Stimulated activated CD8-positive, alpha-beta memory T cell treated with anti-CD3 and anti-CD28 coated beads, Interleukin-4, amount 100 ng/mL, for 1 hour (primary cell): ENCODE measurements at regions not wholly inside any gene's neighbourhood (a gene's known extent, or its start where the extent isn't known, plus 50 kb on each side); places are given as distances from the start of the nearest gene placed in this dataset.

Experiments
- DNase-seq, 2 donors: peaks; one replicate each; pipeline ENCODE4 v3.0.0-alpha.2; 2020; ENCODE audit warnings: low read depth in 2 of 2, low spot score in 1 of 2

DNA sequence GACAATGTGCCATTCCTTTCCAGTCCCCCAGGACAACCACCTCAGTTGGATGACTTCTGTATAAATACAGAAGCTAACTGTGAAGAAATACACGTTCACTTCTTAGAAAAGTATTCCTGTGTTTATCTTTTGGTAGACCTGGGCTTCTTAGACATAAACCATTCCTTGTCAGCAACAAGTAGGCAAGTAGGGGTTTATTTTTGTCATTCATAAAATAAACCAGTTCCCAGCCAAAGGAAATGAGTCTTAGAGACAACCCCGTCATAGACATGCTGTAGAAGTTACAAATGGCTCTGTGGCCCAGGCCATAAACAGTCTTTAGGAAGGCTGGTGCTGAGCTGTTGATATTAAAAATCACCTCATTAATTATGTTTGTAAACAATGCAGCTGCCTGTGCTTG lies 243.2 kb downstream of the SPTSSA start:
- DNase-seq = no peak

DNA sequence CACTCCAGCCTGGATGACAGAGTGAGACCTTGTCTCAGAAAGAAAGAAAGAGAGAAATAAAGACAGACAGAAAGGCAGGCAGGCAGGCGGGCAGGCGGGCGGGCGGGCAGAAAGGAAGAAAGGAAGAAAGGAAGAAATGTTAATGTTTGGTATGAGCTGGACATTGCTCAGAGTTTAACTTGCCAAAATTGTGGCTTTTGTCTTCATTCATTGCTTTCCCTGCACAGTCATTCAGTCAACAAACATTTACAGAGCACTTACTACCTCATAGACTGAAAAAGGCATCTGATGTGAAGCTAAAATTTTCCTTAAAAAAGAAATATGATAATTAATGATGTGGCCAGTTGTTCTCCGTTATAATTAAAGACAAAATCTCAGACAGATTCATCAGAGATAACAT lies 247.1 kb downstream of the SPTSSA start:
- DNase-seq = no peak

DNA sequence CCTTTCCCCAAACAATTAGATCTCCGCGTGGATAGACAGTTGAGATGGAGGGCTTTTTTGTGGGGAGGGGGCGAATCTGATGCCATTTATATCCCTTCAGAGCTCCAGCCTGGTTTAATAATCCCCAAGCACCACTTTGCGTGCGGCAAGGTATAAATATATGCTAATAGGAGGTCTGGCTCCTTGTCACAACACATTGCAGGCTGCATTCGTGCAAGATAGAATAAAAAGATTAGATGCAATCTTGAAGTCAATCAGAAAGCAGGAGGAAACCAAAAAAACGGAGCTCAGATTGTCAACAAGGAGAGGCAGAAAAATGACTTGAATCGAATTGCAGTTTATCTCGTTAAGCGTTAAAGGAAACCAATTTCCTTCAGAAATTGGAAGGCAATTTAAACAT lies 248.7 kb downstream of the SPTSSA start:
- DNase-seq = no peak

DNA sequence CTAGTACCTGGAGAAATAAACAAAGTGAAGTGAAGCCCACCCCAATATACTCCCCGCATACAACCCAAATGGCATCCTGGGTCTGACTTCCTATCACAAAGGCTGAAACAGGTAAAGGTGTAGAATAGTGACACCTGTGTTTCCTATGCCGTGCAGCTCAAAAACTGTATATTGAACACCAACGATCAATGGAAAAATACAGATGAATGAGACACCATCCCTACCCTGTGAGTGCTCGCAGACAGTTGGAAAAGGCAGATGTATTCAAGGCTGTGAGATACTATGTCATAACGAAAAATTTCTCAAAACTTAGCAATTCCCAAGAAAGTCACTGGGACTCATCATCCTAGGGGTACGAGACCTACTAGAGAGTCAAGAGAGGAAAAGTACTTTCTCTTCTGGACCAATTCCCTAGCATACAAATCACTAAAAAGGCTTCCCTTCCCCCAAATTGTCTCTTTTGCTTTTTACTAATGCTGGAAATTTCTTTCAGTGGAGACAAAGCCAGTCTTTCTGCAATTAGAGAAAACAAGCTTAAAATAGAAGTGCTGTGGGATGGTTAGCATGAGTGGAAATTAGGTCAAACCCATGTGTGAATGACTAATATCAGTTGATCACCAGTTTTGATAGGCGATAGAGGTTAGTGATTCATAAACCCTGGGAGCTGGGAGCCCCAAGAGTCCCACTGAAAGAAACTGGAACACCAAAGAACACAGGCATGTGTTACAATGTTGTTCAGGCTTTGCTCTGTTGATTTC lies 249.7 kb downstream of the SPTSSA start:
- DNase-seq = no peak

DNA sequence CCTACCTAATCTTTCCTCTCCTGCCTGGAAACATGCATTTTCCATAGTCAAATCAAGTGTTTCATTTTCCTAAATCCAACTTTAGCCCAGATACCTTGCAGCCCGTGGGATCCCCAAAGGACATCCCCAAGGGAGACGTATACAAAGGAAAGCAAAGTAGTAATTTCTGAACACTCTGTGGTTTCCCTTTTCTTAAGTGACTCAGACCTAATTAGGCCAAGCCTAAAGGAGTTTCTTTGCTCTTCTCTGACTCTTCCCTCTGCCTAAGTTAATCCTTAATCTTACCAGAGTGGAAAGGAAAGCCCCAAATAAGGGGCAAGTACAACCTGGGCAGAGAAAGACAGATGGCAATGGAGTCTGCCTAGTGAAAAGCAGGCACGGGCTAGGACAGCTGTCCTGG lies 250.3 kb downstream of the SPTSSA start:
- DNase-seq = no peak

DNA sequence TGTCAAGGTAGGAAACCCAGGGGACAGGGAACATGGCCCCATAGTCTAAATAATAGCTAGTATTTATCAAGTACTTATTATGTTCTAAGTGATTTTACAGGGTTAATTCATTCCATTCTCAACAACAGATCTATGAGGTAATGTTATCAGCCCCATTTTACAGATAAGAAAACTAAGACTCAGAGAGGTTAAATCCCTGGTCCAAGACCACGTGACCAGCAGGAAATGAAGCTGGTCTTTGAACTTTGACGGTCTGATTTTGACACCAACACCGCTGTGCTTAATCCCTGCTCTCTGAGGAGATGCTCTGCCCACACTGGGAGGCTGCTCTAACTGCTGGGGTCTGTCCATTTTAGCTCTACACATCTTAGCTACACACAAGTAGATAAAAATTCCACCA lies 253.5 kb downstream of the SPTSSA start:
- no peak for DNase-seq

DNA sequence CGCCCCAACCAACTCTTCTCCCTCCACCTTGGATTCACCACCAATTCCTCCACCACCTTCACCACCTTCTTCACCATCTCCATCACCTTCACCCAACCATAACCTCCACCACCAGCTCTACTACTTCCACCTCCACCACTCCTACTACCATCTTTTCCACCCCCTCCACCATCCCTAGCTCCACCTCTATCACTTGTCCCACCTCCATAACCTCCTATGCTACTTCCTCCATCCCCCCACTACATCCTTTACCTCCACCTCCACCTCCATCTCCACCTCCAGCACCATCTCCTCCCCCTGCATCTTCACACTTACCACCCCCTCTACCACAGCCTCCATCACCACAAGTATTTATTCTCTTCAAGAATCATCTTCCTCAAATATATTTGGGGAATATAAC lies 254.9 kb upstream of the EGLN3 start:
- DNase-seq = no peak

DNA sequence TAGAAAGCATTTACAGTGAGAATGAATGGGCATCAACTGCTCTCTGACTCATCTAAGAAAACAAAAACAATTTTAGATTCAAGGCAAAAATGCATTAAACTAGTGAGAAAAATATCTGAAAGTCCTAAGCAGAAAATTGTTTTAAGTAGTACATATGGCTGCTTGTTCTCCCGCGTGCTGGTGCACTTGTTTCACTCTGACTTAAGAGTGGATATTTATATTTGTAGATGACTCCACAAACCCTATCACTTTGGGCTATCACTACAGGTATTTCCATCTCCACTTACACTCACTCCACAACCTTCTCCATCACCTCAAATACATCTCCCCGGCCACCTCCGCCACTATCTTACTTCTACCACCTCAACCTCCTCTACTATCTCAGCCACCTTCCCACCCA lies 253.9 kb upstream of the EGLN3 start:
- DNase-seq = no peak

DNA sequence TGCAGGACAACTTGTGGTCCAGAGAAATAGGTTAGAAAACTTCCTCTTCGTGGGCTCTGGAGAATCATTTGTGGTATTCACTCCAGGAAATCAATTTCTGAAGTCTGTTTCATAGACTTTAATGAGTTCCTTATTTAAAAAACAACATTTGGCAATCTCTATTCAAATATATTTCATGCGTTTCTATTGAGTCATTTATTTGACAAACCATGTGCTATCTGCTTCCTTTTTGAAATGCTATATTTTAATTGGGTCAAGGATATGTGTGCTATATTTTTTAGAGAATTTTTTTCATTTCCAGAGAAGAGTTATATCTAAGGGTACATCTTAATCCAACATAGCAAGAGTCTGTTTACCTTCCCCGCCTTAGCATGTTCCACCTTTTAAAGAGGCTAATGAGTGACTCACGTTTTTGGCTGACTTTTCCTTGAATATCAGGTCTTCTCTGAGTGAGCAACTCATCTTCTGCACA lies 252.4 kb upstream of the EGLN3 start:
- DNase-seq = no peak

DNA sequence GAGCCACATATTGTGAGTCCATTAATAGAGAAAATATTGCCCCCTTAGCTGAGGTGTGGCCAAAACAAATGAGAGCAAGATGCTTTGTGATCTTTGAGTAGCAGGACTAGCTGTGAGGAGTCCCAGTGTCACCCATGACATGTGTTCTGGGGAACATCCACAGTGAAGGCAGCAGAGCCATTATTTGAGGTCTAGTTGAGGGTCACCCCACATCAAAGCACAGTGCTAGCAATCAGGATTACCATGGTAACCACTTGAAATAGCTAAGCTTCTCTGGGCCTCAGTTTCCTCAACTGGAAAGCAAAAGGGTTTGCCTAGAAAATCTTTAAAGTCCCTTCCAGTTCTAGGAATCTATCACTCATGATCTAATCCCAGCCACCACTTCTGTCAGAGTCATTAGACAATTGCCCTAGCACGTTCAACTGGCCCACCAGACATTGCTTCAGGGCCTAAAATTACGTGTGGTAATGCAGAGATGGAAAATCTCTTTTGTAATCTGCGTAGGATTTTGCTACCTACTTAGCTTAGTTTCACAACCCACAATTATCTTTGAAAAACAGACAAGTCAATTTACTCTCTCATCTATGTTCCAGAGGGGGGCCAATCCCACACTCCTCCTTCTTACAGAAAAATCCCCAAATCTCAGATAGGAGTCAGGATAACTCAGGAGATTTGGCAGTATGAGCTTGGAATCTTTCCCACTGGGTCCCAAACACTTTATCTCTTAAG lies 251.2 kb upstream of the EGLN3 start:
- no peak for DNase-seq

DNA sequence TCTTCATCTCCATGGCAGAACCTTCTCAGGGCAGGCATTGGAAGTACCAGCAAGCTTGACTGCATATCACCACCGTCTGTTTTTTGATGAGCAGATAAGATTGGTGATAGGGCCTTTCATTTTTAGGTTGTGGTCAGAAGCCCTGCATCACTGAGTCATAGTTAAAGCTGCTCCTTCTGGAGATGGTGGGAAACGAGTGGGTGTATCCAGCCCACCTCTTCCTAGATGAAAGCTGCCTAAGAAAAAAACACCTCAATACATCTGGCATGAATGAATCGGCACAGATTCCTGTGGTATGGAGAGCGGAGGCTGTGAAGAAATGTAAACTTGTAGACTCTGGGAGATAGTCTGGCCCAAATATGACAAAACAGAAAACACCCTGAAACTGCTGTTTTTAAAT lies 248.7 kb upstream of the EGLN3 start:
- no peak for DNase-seq

DNA sequence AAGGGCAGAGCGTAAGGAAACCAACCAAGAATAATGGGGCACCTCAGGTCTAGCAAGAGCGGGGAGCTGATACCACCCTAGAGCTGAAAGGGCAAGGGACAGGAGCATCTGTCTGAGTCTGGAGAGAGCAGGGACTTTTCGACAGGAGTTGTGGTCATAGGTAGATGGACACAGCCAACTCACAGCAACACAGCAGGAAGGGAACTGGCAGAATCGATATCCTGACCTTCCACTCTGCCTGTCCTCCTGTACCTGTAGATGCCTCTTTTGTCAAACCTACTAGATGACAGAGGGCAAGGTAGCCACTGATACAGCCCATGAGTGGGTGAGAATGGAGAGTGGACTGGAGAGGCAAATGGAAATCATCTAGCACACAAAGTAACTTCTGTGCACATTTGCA lies 247.2 kb upstream of the EGLN3 start:
- DNase-seq = no peak

DNA sequence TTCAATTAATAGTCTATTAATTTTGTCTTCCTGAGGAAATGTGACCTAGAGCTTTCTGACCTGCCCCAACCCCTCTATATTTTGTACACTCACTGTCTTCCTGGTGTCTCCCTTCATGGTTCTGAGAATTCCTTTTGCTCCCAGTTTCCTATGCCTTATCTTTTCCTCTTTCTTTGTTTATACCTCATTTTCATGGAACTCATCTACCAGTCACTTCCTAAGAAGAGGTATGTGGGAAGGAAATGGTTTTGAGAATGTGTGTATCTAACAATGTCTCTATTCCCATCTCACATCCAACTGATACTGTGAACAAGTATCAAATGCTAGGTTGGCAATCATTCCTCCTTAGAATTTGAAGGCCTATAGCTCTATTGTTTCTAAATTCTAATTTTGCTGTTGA lies 245.1 kb upstream of the EGLN3 start:
- no peak for DNase-seq

DNA sequence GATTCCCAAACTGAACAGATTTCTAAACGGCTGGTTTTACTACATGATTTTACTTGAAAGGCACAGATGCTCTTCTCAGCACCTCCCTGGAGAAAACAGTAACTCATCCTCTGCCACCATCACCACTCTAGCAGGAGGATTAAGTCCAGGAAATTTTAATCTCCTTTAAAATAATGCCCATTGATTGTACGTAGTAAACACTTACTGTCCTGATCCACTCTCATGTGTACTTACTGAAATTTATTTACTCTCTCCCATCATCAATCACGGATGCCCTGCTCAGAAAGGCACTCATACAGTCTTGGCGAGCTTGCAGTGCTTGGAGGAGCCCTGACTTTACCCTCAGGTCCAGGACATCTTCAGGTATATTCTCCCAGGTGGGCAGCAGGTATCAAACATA lies 239.8 kb upstream of the EGLN3 start:
- DNase-seq = no peak

DNA sequence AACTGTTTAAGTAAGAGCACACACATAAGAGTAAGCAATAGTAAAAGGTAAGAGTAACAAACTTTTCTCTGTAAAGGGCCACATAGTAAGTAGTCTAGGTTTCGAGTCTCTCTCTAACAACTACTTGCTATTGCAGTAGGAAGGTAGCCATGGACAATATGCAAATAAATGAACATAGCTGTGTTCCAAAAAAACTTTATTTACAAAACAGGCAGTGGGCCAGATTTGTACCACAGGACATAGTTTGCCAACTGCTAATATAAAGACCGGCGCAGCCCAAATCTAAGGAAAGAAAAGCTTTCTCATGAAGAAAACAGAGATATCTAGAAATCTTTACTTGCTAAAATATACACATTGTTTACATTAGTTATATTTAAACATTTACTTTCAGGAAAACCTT lies 239.0 kb upstream of the EGLN3 start:
- no peak for DNase-seq

DNA sequence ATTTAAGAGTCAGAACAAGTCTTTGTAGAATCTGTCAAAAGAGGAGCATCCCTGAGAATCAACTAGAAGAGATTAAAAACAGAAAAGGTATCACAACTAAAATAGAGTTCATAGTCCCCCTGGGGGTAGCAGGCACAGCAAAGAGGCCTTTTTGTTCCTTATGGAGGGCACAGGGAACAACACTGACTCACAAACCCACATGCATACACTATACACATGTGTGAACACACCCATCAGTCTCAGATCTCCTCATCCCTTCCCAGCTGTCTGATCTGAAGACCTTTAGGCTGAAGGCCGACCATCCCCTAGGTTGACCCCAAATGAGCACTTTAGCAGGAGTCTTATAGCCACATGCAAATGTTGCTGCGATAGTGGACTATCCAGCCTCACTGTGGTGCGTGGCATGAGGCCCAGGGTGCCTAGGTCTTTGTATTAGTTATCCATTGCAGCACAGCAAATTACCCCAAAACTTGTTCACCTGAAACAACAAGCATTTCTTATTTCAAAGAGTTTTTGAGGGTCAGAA lies 236.7 kb upstream of the EGLN3 start:
- DNase-seq = no peak

DNA sequence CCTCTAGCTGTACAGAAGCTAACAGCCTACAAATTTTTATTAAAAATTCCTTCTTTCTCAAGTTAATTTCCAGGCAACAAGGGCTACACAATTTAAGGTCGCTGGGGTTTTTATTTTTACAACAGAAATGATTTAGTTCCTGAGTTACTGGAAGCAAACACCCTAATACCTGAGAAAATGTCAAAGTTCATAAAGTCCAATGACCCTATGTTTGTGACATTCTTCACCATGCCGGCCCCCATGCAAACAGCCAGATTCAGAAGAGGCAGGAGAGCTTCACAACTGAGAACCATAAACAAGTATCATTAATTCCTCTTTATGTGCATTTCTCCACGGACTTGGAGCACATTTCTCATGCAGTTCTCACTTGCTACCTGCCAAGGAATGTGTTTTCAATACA lies 236.2 kb upstream of the EGLN3 start:
- no peak for DNase-seq

DNA sequence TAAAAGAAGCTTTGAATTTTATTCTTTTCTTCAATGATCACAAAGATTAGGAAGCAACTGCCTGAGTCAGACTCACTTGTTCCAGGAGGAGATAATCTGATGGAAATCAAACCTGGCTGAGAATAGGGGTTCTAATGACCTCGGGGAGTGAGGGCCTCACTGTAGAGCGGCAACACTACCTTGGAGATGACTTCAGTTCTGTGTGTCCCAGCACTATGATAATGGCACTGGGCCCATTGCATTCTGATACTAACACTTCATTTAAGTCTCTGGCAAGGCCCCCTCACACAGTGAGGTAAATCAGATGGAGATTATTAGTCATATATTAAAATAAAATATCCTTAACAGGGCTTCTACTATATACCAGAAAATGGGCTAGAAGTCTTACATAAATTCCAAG lies 233.3 kb upstream of the EGLN3 start:
- DNase-seq = no peak

DNA sequence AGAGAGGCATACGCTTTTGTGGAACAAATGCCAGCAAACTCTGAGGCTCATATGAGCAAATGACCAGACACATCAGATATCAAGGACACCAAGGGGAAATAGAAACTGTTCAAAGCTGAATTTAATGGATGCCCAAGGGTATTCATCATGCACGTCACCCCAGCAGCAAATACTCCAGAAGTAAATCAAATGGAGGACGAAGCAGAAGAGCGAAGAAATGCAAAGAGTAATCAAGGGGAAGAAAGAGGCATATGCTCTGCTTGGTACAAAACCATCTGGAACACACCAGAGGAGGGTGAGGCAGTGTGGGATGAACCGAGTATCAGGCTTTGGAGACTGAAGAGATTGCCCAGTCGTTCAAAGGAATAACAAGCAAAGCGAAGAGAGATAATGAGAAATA lies 232.6 kb upstream of the EGLN3 start:
- DNase-seq = no peak

DNA sequence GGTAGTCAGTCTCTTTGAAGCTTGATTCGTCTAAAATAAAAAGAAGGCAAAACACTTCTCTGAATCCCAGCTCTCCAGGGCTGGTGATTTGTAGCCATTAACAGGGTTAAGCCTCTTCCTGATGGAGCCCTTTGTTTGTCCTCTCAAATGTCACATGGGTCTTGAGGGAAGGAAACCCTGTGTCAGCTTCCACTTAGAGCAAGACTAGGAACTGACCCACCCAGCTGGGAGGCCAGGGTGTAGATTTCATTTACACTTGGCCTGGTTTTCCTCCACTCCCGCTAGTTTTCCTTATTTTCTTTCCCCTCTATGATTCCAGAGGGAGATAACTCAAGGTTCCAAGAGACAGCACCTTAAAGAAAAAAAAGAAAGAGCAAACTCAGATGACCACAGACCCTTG lies 230.5 kb upstream of the EGLN3 start:
- DNase-seq = no peak

DNA sequence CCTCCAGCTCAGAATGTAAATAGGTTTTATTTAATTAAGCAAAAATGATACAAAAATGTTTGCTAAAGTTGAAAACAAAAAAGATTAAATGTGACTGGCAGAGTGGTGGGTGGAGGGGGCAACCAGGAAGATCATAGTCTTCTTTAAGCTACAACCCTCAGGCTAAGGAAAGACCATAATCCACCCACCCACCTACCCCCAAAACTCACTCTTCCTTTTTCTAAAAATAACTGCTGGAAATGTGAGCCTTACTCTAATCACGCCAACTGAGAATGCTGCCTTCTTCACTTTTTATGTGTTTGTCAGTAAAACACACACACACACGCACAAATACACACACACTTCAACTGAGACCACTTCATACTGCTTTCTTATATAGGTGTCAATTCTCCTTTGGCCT lies 230.0 kb upstream of the EGLN3 start:
- DNase-seq = no peak

DNA sequence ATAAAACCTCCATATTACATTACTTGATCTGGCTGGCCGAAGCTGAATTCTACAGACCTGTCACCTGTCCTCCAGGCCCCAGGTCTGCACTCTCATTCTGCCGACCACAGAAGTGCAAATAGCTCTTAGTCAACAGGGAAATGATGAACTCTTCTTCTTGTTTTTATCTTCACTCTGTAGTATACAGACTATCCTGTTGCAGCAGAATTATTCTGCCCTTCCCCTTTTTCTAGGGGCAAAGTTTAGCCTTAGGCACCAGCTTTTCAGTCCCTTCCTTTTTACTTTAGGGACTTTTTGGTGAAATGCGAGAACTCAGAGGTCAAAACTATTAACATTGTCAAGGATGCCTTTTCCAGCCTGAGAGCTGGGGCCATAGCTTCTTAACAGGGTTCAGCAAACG lies 229.6 kb upstream of the EGLN3 start:
- no peak for DNase-seq

DNA sequence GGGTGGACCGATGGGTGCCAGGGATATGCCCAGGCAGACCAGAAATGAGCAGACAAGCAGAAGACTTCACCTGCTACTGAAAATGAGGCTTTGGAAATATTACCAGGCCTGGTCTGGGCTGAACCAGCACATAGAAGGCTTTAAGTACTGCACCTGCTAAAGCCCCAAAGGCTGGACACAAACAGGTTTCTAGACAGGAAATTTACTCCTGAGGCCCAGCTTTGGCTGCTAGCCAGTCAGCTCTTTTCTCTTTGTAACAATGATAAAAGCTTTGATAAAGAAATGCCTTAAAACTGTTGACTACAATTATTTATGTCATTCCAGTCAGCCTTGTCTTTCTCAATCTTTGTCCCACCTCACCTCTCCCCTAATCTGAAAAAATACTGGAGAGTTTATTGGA lies 228.9 kb upstream of the EGLN3 start:
- no peak for DNase-seq
